Adrenal gland (tissue), 9 donors: ENCODE measurements at regions not wholly inside any gene's neighbourhood (a gene's known extent, or its start where the extent isn't known, plus 50 kb on each side); places are given as distances from the start of the nearest gene placed in this dataset.
A peak's percentile ranks its signal among the peaks of the same experiment; 100 is the strongest.

Experiments used
- DNase-seq, 7 donors: peaks; one replicate each; pipeline ENCODE4 v3.0.0-alpha.2; 2019 to 2020
- H3K27ac ChIP-seq, 5 donors: fragments of 200-600 bp; sonication (generic) in 4 of 5; 1 replicate in 3 of 5; 2 replicates in 2 of 5; pipeline versions ENCODE4 v1.5.1 to v1.8.0; 2016 to 2020; ENCODE audit warnings: mild to moderate bottlenecking in 1 of 5
- H3K27me3 ChIP-seq: fragments of 200-600 bp; 2 replicates; pipeline ENCODE4 v1.8.0; 2021
- H3K36me3 ChIP-seq, 2 donors: fragments of 200-600 bp; replicated peaks in 1 of 2; 1 replicate in 1 of 2; 2 replicates in 1 of 2; pipeline versions ENCODE4 v1.5.1 to v1.8.0; 2018 to 2022
- H3K4me1 ChIP-seq, 2 donors: fragments of 200-600 bp; replicated peaks in 1 of 2; 1 replicate in 1 of 2; 2 replicates in 1 of 2; pipeline versions ENCODE4 v1.5.1 to v1.8.0; 2018 to 2021
- H3K4me3 ChIP-seq, 4 donors: fragments of 200-600 bp; sonication (generic) in 3 of 4; one replicate each; pipeline ENCODE4 v1.5.1; 2016 to 2018
- H3K9me3 ChIP-seq, 3 donors: fragments of 200-600 bp; sonication (generic) in 1 of 3; replicated peaks in 1 of 3; 1 replicate in 2 of 3; 2 replicates in 1 of 3; pipeline versions ENCODE4 v1.5.1 to v1.8.0; 2016 to 2021
- CTCF ChIP-seq, 6 experiments: fragments of 450-650 bp in 4 of 6; fragments of 200-600 bp in 2 of 6; sonication (generic) in 1 of 6; IDR thresholded peaks; 1 replicate in 5 of 6; 2 replicates in 1 of 6; pipeline versions ENCODE4 v1.5.1 to v1.8.0; 2016 to 2021; ENCODE audit warnings: antibody characterized with exemption in 6 of 6, mild to moderate bottlenecking in 2 of 6, moderate library complexity in 1 of 6
- POLR2A ChIP-seq, 2 donors: fragments of 450-650 bp; IDR thresholded peaks; one replicate each; pipeline ENCODE4 v1.6.1; 2017; ENCODE audit warnings: antibody characterized with exemption in 2 of 2, mild to moderate bottlenecking in 2 of 2, moderate library complexity in 1 of 2
- WGBS, 4 donors: extraction: QIAGEN DNeasy Blood & Tissue Kit in 2 of 4; methylation state at CpG; one replicate each; pipeline versions ENCODE4 v1.1.5 to v1.1.7; 2013 to 2017; 5-methylcytosine and 5-hydroxymethylcytosine counted together
- intact Hi-C, 2 donors: fragments of 100-400 bp; cut with DNase I; formaldehyde crosslinking; loops; one replicate each; pipeline versions ENCODE4 v1.14.1 to v1.15.0; 2022 to 2023
- donor health status: healthy with polysubstance abuse.
- donor health status: Bipolar disorder and iron deficiency.
- donor health status: DM: yes; HTN: yes; CAD: no.
- donor health status: DM: no; HTN: no; CAD: no.
- donor health status: DM: no; HTN: no; CAD: no.

DNA sequence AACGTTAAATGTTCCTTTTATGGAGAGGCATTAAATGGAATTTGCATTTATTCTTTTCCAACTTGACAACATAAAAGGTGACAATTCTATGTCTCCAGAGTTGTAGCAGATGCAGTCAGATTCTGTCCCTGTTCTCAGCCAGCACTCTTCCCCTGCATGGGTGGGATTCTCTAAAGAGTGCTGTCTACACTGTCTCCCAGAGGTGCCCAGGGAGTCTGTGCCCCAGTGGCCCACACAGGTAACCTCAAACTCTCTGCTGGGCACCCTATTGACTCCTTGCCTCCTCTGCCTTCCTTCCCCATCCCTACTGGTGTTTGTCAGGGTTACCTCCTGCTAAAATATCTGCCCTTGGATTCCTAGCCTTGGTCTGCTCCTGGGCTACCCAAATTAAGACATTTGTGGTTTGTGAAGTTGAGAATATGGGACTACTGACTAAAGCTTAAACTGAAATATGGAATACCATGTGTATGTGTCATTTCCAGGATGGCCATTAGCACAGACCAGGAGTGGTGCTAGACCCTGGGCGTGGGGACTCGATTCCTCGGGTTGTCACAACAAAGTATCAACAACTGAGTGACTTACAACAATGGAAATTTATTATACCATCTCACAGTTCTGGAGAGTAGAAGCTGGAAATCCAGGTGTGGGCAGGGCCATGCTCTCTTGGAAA is 284.7 kb downstream of the CDH26 start:
- TF ChIP-seq POLR2A (IDR thresholded peaks at IDR 0.05) = no peak
- H3K27ac ChIP-seq = no peak overlapping the region
- H3K36me3 ChIP-seq = no peaks in the 10 kb centered on the region
- H3K4me1 ChIP-seq = no peaks in the 10 kb centered on the region
- no peaks in the 10 kb centered on the region for H3K9me3 ChIP-seq
- WGBS, 4 donors = 81 to 89% (median 84%) methylated on average over 4 of the region's 4 CpGs
- H3K4me3 ChIP-seq = no peak overlapping the region
- intact Hi-C loops = no loop called here
- DNase-seq = no peak
- H3K27me3 ChIP-seq = no peaks in the 10 kb centered on the region

DNA sequence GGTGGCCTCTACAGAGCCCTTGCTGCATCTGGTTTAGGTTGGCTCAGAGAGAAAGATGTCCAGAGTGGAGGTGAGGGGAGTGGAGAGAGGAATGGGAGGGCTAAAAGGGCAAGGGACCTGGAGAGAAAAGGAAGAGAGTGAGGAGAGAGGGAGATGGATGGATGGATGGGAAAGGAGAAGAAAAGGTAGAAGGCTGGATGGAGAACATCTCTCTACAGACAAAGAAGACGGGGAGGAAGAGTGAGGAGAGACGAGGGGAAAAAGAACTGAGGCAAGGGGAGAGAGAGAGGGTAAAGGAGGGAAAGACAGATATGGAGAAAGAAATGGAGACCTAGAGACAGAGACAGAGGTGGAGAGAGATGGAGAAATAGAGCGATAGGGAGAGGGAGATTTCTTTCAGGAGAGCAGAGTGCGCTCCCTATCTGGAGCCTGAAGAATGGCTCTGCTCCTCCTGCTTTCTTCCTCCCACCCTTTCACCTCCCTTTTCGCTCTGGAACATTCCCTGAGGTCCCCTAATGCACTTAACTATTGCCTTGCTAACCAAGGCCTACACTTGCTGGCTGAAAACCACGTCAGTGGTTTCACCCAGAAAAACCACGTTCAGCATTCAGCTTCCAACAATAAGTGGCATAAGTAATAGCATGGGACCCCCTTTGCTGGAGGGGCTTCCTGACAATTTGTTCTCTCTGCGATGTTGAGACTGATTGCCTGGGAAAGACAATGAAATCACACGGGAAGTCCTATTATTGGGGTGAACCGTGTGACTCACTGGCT is 286.3 kb downstream of the CDH26 start:
- H3K4me1 ChIP-seq = no peaks in the 10 kb centered on the region
- TF ChIP-seq POLR2A (IDR thresholded peaks at IDR 0.05) (no peak), CTCF (IDR thresholded peaks at IDR 0.05) (no peak)
- no peak overlapping the region for H3K4me3 ChIP-seq
- intact Hi-C loops = no loop called here
- H3K27me3 ChIP-seq = no peaks in the 10 kb centered on the region
- DNase-seq = no peak
- H3K36me3 ChIP-seq = no peaks in the 10 kb centered on the region
- WGBS, 4 donors = 80 to 86% (median 82%) methylated on average over 10 of the region's 10 CpGs
- H3K27ac ChIP-seq = no peak overlapping the region
- H3K9me3 ChIP-seq = no peaks in the 10 kb centered on the region

DNA sequence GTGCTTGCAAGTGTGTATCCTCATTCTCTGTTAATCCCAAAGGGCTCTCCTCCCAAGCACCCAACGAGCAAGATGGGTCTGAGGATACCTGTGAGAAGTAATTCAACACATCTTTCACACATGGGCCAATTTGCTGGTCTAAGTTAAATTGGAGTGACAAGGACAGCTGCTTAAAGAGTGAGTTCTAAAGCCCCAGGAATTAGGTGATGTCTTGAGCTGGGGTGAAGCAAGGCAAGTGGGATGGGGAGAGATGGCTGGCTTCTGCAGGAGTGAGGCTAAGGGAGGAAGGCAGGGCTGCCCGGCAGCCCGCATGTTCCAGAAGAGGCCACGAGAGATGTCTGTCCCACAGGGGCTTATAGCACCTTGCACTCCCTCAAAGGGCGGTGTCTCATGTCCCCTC is 288.5 kb downstream of the CDH26 start:
- Histone ChIP-seq H3K36me3 (no peaks in the 10 kb centered on the region), H3K4me1 (no peaks in the 10 kb centered on the region), H3K9me3 (no peaks in the 10 kb centered on the region), H3K27me3 (no peaks in the 10 kb centered on the region), H3K4me3 (no peak overlapping the region), H3K27ac (no peak overlapping the region)
- WGBS, 4 donors = 74 to 93% (median 90%) methylated on average over 4 to 5 of the region's 5 CpGs
- TF ChIP-seq CTCF (IDR thresholded peaks at IDR 0.05) = no peak
- no peak for TF ChIP-seq POLR2A (IDR thresholded peaks at IDR 0.05)
- intact Hi-C loops = no loop called here
- DNase-seq = no peak

DNA sequence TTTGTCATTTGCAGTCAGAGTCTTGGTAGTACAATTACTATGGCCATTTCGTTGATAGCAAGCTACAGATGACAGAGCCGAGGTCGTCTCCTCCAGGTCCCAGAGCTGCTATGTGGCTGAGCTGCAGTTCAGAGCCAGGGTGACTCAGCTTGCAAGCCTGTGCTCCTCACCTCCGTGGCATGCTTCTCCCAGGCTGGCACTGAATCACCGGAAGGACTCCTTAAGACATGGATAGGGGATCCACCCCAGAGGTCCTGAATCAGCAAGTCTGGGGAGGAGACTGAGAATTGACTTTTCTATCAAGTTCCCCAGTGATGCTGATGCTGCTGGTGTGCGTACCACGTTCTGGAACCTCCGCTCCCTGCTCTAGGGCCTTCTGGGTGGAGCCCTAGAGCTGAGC is 291.2 kb downstream of the CDH26 start:
- Histone ChIP-seq H3K4me1 (no peaks in the 10 kb centered on the region), H3K36me3 (no peaks in the 10 kb centered on the region), H3K4me3 (no peak overlapping the region), H3K27ac (no peak overlapping the region), H3K27me3 (no peaks in the 10 kb centered on the region), H3K9me3 (no peaks in the 10 kb centered on the region)
- TF ChIP-seq POLR2A (IDR thresholded peaks at IDR 0.05) = no peak
- no peak for TF ChIP-seq CTCF (IDR thresholded peaks at IDR 0.05)
- intact Hi-C loops = no loop called here
- 59 to 65% (median 63%) methylated on average over 8 of the region's 8 CpGs for WGBS, 4 donors
- peak in 6 of 7 donors; percentile 50 to 76 (median 64) for DNase-seq
